MM.1S (cell line): ENCODE measurements at regions not wholly inside any gene's neighbourhood (a gene's known extent, or its start where the extent isn't known, plus 50 kb on each side); places are given as distances from the start of the nearest gene placed in this dataset.

Experiments used
- CTCF ChIP-seq: fragments of 300-600 bp; sonication (generic); IDR thresholded peaks from 2 replicates; pipeline ENCODE4 v1.5.1; 2016; ENCODE audit warnings: antibody characterized with exemption, low read length, mixed read lengths
- EZH2phosphoT487 ChIP-seq: fragments of 300-600 bp; sonication (generic); IDR thresholded peaks from 2 replicates; pipeline ENCODE4 v1.6.1; 2018; ENCODE audit warnings: antibody characterized with exemption, low read length

GRCh38 chr10:81348003-81348402 is 527.0 kb upstream of the NRG3 start:
- TF ChIP-seq EZH2phosphoT487, result no peak
- TF ChIP-seq CTCF, result peak; percentile 31
